GM12878 (cell line): ENCODE measurements at regions not wholly inside any gene's neighbourhood (a gene's known extent, or its start where the extent isn't known, plus 50 kb on each side); places are given as distances from the start of the nearest gene placed in this dataset.

Source experiments
- CHD2 ChIP-seq: IDR thresholded peaks from 2 replicates; pipeline ENCODE4 v1.6.1; 2011; ENCODE audit warnings: low read depth, low read length, improper control_type of control experiment, borderline replicate concordance
- CTCF ChIP-seq, 3 experiments: IDR thresholded peaks in 2 of 3; conservative IDR thresholded peaks in 1 of 3; 2 replicates each; pipeline ENCODE4 v1.5.1; 2011; ENCODE audit warnings: low read depth in 3 of 3, low read length in 3 of 3, mild to moderate bottlenecking in 3 of 3, control low read depth in 2 of 3, moderate library complexity in 2 of 3, inconsistent platforms in 1 of 3, mixed read lengths in 1 of 3; ENCODE audit not compliant: control insufficient read depth in 2 of 3, insufficient read depth in 1 of 3; ENCODE audit errors: extremely low read depth in 1 of 3
- EP300 ChIP-seq, 2 experiments: fragments of 150-350 bp in 1 of 2; IDR thresholded peaks; 2 replicates each; pipeline ENCODE4 v1.6.1; 2011 to 2012; ENCODE audit warnings: low read depth in 2 of 2, low read length in 2 of 2, borderline replicate concordance in 1 of 2, improper control_type of control experiment in 1 of 2, inconsistent platforms in 1 of 2; ENCODE audit not compliant: control insufficient read depth in 1 of 2
- FOXK2 ChIP-seq: fragments of 450-650 bp; IDR thresholded peaks from 2 replicates; pipeline ENCODE4 v1.6.1; 2017; ENCODE audit warnings: mild to moderate bottlenecking, moderate library complexity
- NFYB ChIP-seq: IDR thresholded peaks from 2 replicates; pipeline ENCODE4 v1.6.1; 2011; ENCODE audit warnings: low read depth, mild to moderate bottlenecking, low read length, improper control_type of control experiment, moderate library complexity; ENCODE audit not compliant: insufficient read depth
- SP1 ChIP-seq: IDR thresholded peaks from one replicate; pipeline ENCODE4 v1.6.1; 2011; ENCODE audit warnings: low read depth, low read length

- TF ChIP-seq CHD2 (no peak), CTCF (IDR thresholded peaks at IDR 0.05 in 2 of 3, conservative IDR thresholded peaks at IDR 0.05 in 1 of 3; ENCODE audit: control insufficient read depth in 2 of 3, extremely low read depth in 1 of 3, insufficient read depth in 1 of 3, low read depth in 3 of 3, low read length in 3 of 3) (no peak), FOXK2 (no peak), EP300 (IDR thresholded peaks at IDR 0.05; ENCODE audit: borderline replicate concordance in 1 of 2, control insufficient read depth in 1 of 2, low read depth in 2 of 2, low read length in 2 of 2) (no peak), NFYB (no peak), SP1 (no peak)
Measured at GRCh38 chr3:106263546-106263945, 394.7 kb upstream of the CBLB start.
